ENCODE measurements at regions not wholly inside any gene's neighbourhood (a gene's known extent, or its start where the extent isn't known, plus 50 kb on each side); places are given as distances from the start of the nearest gene placed in this dataset.
"Not testable (repeated sequence)": the region's sequence is repeated elsewhere in the genome, so short reads cannot be mapped to it uniquely, and the experiment has no call there.

DNA sequence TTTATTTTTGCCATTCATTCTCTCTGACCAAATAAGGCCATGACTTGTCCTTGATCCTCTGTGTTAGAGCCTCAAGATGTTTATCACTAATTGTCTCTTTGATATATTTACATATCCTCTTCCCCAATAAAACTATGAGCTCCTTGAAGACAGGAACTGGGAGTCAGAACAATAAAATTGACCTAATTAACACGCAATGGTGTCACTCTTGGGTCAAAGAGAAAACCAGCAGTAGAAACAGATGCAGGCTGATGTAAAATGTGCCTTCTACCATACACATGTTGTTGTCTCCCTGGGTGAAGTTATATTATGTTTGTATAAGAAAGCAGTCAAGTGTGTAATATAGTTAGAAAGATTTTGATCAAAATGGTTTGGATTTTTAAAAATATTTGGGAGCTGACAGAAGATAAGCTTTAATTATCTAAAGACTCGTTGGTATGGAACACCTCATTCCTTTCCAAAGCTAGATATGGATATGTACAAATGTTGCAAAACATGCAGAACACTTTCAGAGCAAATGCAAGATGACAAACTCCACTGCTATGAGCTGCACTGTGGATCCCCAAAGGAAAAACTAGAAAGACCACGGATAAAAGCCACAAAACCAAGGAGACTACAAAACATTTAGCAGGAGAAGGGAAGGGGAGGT is 109.7 kb upstream of the STMND1 start:
- H3K4me1 ChIP-seq = no peaks in the 10 kb centered on the region
- TF ChIP-seq, protein P1, sequence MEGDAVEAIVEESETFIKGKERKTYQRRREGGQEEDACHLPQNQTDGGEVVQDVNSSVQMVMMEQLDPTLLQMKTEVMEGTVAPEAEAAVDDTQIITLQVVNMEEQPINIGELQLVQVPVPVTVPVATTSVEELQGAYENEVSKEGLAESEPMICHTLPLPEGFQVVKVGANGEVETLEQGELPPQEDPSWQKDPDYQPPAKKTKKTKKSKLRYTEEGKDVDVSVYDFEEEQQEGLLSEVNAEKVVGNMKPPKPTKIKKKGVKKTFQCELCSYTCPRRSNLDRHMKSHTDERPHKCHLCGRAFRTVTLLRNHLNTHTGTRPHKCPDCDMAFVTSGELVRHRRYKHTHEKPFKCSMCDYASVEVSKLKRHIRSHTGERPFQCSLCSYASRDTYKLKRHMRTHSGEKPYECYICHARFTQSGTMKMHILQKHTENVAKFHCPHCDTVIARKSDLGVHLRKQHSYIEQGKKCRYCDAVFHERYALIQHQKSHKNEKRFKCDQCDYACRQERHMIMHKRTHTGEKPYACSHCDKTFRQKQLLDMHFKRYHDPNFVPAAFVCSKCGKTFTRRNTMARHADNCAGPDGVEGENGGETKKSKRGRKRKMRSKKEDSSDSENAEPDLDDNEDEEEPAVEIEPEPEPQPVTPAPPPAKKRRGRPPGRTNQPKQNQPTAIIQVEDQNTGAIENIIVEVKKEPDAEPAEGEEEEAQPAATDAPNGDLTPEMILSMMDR (IDR thresholded peaks at IDR 0.05) = no peak
- no peak for DNase-seq
- H3K4me3 ChIP-seq = no peak overlapping the region
- no peak overlapping the region for H3K27ac ChIP-seq
- H3K27me3 ChIP-seq = no peaks in the 10 kb centered on the region
- H3K36me3 ChIP-seq = no peaks in the 10 kb centered on the region
- ATAC-seq (ENCODE audit: low FRiP score in 2 of 2) = no peak
- no peaks in the 10 kb centered on the region for H3K9me3 ChIP-seq
- 51 to 56% methylated on average over 3 of the region's 3 CpGs for WGBS, 2 donors

DNA sequence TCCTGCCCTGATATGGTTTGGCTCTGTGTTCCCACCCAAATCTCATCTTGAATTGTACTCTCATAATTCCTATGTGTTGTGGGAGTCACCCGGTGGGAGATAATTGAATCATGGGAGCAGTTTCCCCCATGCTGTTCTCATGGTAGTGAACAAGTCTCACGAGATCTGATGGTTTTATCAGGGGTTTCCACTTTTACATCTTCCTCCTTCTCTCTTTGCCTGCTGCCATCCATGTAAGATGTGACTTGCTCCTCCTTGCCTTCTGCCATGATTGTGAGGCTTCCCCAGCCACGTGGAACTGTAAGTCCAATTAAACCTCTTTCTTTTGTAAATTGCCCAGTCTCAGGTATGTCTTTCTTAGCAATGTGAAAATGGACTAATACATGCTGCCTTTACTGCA is 111.9 kb upstream of the STMND1 start:
- H3K36me3 ChIP-seq; H3K27me3 ChIP-seq; H3K4me3 ChIP-seq; ATAC-seq (ENCODE audit: low FRiP score in 2 of 2); H3K9me3 ChIP-seq; H3K27ac ChIP-seq; DNase-seq: not testable (repeated sequence)
- 96% methylated on average over 3 of the region's 3 CpGs for WGBS, 2 donors
- H3K4me1 ChIP-seq = peaks cover 0 to 10% (median 7%) of the 10 kb centered on the region in 4 donors

DNA sequence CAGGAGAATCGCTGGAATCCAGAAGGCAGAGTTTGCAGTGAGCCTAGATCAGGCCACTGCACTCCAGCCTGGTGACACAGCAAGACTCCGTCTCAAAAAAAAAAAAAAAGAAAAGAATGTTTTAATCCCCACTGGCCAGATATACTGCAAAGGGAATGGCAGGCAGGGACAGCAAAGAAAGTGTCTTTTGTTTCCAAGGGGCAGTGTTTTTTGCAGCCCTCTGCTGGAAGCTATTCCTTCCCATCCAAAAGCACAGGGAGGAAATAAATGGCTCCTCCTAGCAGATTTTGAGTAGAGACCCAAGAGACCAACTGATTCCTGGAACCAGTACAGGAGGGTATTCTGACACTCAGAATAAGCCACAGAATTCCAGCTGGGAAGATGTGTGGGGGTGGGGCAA is 112.5 kb upstream of the STMND1 start:
- Histone ChIP-seq H3K27ac (no peak overlapping the region), H3K36me3 (no peaks in the 10 kb centered on the region), H3K4me1 (peaks cover 0 to 10% (median 7%) of the 10 kb centered on the region in 4 donors), H3K9me3 (no peaks in the 10 kb centered on the region), H3K27me3 (no peaks in the 10 kb centered on the region), H3K4me3 (no peak overlapping the region)
- ATAC-seq (ENCODE audit: low FRiP score in 2 of 2) = no peak
- TF ChIP-seq POLR2AphosphoS5 (IDR thresholded peaks at IDR 0.05) (no peak), POLR2A (IDR thresholded peaks at IDR 0.05) (no peak), EP300 (IDR thresholded peaks at IDR 0.05) (no peak)
- TF ChIP-seq, protein P1 (IDR thresholded peaks at IDR 0.05) = no peak
- WGBS, 2 donors = 80 to 89% methylated on average over 2 of the region's 2 CpGs
- DNase-seq = no peak

DNA sequence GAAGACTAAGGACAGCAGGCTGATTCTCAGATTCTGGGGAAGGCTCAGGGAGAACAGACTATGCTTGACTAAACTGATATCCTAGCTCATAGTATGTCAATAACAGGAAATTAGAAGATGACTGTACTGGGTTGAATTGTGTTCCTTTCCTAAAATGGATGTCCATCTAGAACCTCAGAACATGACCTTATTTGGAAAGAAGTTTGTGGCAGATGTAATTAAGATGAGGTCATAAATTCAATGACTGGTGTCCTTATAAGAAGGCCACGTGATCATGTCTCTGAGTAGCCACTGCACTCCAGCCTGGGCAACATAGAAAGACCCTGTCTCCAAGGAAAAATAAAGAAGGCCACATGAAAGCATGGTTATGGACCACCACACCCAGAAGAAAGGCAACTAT is 113.9 kb upstream of the STMND1 start:
- Histone ChIP-seq H3K4me3 (no peak overlapping the region), H3K27ac (no peak overlapping the region), H3K9me3 (no peaks in the 10 kb centered on the region), H3K36me3 (no peaks in the 10 kb centered on the region), H3K27me3 (no peaks in the 10 kb centered on the region), H3K4me1 (peaks cover 0 to 10% (median 7%) of the 10 kb centered on the region in 4 donors)
- WGBS, 2 donors = 78 to 90% methylated on average over 1 of the region's 1 CpG
- DNase-seq (no peak), ATAC-seq (ENCODE audit: low FRiP score in 2 of 2) (no peak)
- no peak for TF ChIP-seq POLR2A (IDR thresholded peaks at IDR 0.05)
- TF ChIP-seq, protein P1 (IDR thresholded peaks at IDR 0.05) = no peak
- TF ChIP-seq EP300 (IDR thresholded peaks at IDR 0.05) = no peak
- TF ChIP-seq POLR2AphosphoS5 (IDR thresholded peaks at IDR 0.05) = no peak

DNA sequence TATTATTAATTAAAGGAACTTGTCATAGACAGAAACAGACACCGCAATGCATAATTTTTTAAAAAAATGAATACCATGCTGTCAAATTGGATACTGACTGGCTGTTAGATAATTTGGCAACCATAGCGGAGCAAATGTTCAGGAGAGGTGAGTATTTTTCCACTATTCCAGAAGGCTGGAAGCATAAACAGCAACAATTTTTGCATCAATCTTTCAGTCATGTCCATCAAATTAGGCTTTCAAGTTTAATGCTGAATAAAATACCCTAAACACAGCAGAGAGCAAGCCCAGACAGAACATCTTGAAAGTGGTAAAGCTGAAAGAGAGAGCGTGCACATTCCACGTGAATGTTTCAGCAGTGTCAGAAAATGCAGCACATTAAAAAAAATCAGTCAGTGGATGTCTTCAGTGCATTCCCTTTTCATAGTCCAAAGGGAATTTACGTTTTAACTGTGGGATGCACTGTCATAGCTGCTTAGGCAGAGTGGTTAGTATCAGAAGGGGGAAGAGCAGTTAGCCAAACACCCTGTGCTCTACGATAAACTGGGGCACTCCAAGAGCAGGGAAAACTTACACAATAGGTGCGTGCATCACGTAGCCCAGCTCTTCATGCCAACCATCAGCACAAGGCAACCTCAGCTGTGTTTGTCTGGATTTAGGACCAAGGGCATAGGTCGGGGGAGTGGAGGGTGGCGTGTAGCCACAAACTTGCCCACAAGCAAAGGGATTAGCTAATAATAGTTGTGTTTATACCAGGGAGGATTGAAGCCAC is 116.2 kb upstream of the STMND1 start:
- no peaks in the 10 kb centered on the region for H3K27me3 ChIP-seq
- H3K9me3 ChIP-seq = no peaks in the 10 kb centered on the region
- H3K36me3 ChIP-seq = no peaks in the 10 kb centered on the region
- peak overlapping the region; percentile 30 to 34 (median 34) for H3K27ac ChIP-seq
- 41 to 51% methylated on average over 10 of the region's 10 CpGs for WGBS, 2 donors
- DNase-seq (no peak), ATAC-seq (ENCODE audit: low FRiP score in 2 of 2) (peak in 1 of 2 donors; percentile 62)
- no peak overlapping the region for H3K4me3 ChIP-seq
- H3K4me1 ChIP-seq = peaks cover 0 to 10% (median 7%) of the 10 kb centered on the region in 4 donors
- TF ChIP-seq EP300 (IDR thresholded peaks at IDR 0.05) (no peak), POLR2AphosphoS5 (IDR thresholded peaks at IDR 0.05) (no peak), POLR2A (IDR thresholded peaks at IDR 0.05) (no peak)
- TF ChIP-seq, protein P1 (IDR thresholded peaks at IDR 0.05) = no peak

Measured in upper lobe of left lung (tissue), 6 donors.